Rectal smooth muscle tissue (tissue), 1 donor: ENCODE measurements at regions not wholly inside any gene's neighbourhood (a gene's known extent, or its start where the extent isn't known, plus 50 kb on each side); places are given as distances from the start of the nearest gene placed in this dataset.
"Not testable (repeated sequence)": the region's sequence is repeated elsewhere in the genome, so short reads cannot be mapped to it uniquely, and the experiment has no call there.

ENCODE experiments used
- H3K27ac ChIP-seq: one replicate; pipeline ENCODE4 v1.7.0; 2013; ENCODE audit warnings: low read depth, low read length, inconsistent platforms
- H3K27me3 ChIP-seq: one replicate; pipeline ENCODE4 v1.7.0; 2013; ENCODE audit warnings: low read length; ENCODE audit not compliant: control insufficient read depth, insufficient read depth
- H3K36me3 ChIP-seq: one replicate; pipeline ENCODE4 v1.7.0; 2013; ENCODE audit warnings: low read length; ENCODE audit not compliant: control insufficient read depth, insufficient read depth
- H3K4me1 ChIP-seq: one replicate; pipeline ENCODE4 v1.7.0; 2013; ENCODE audit warnings: low read length; ENCODE audit not compliant: control insufficient read depth, insufficient read depth
- H3K4me3 ChIP-seq: one replicate; pipeline ENCODE4 v1.7.0; 2013; ENCODE audit warnings: low read length
- H3K9ac ChIP-seq: one replicate; pipeline ENCODE4 v1.7.0; 2013; ENCODE audit warnings: low read length

GRCh38 chr5:14996997-14997396 lies 125.4 kb upstream of the ANKH start:
- no peaks in the 10 kb centered on the region for H3K4me1 ChIP-seq
- H3K36me3 ChIP-seq: no peaks in the 10 kb centered on the region
- H3K9ac ChIP-seq: no peak overlapping the region
- no peaks in the 10 kb centered on the region for H3K27me3 ChIP-seq
- no peak overlapping the region for H3K4me3 ChIP-seq
- H3K27ac ChIP-seq: no peak overlapping the region

DNA sequence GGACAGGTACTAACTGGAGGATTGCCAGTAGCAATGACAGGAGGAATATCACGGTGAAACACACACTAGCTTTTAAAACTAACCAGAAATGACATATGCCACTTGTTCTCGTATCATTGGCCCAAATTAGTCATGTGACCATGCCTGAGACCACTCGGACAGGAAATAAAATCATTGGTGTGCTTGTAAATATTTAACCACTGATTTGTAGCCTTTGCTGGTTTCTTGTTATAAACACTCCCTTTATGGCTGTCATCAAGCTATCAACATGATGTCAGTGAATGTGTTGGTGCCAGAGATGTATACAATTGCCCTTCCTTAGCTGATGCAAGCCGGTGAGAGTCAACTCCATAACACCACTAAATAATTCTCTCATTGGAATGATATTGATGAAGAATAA lies 123.7 kb upstream of the ANKH start:
- no peak overlapping the region for H3K27ac ChIP-seq
- H3K4me3 ChIP-seq: no peak overlapping the region
- H3K27me3 ChIP-seq: no peaks in the 10 kb centered on the region
- H3K9ac ChIP-seq: no peak overlapping the region
- H3K36me3 ChIP-seq: no peaks in the 10 kb centered on the region
- no peaks in the 10 kb centered on the region for H3K4me1 ChIP-seq

GRCh38 chr5:14993459-14994133 lies 122.0 kb upstream of the ANKH start:
- not testable (repeated sequence) for H3K4me1 ChIP-seq, H3K36me3 ChIP-seq, H3K27me3 ChIP-seq, H3K9ac ChIP-seq, H3K4me3 ChIP-seq, H3K27ac ChIP-seq

DNA sequence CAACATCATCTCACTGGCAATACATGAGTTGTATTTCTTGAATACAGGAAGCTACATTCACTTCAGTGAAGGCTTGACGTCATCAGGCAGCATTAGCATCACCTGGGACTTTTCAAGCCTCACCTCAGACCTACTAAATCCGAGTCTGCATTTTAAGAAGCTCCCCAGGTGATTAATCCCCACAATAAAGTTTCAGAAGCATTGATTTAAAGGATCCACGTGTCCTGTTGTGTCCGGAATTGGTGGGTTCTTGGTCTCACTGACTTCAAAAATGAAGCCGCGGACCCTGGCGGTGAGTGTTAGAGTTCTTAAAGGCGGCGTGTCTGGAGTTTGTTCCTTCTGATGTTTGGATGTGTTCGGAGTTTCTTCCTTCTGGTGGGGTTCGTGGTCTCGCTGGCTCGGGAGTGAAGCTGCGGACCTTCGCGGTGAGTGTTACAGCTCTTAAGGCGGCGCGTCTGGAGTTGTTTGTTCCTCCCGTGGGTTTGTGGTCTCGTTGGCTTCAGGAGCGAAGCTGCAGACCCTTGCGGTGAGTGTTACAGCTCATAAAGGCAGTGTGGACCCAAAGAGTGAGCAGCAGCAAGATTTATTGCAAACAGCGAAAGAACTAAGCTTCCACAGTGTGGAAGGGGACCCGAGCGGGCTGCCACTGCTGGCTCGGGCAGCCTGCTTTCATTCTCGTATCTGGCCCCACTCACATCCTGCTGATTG lies 121.3 kb upstream of the ANKH start:
- not testable (repeated sequence) for H3K36me3 ChIP-seq, H3K9ac ChIP-seq, H3K4me1 ChIP-seq, H3K27ac ChIP-seq, H3K27me3 ChIP-seq
- peak overlapping the region; percentile 46 for H3K4me3 ChIP-seq

DNA sequence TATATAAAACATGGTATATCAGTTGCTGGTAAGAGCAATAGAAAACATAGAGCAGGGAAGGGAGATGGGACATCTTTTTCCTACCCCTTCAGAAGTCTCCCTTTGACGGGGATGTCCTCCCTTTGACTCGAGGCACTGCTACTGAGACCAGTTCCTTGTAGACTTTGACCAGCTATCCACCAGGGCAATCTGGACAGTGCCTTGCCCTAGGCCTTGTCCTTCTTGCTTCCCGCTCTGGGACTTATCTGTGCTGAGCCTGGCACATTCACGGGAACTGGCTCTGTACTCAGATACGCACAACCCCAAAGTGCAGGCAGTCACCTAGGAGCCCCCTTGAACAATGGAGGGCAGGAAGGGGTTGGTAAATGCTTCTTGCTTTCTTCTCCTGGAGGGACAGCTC lies 116.6 kb upstream of the ANKH start:
- Histone ChIP-seq H3K4me1 (no peaks in the 10 kb centered on the region), H3K4me3 (no peak overlapping the region), H3K9ac (no peak overlapping the region), H3K27me3 (no peaks in the 10 kb centered on the region), H3K27ac (no peak overlapping the region), H3K36me3 (no peaks in the 10 kb centered on the region)

- H3K9ac ChIP-seq: no peak overlapping the region
- H3K36me3 ChIP-seq: no peaks in the 10 kb centered on the region
- no peak overlapping the region for H3K27ac ChIP-seq
- no peaks in the 10 kb centered on the region for H3K4me1 ChIP-seq
- no peak overlapping the region for H3K4me3 ChIP-seq
- no peaks in the 10 kb centered on the region for H3K27me3 ChIP-seq
Observed at GRCh38 chr5:14986413-14986812, 114.8 kb upstream of the ANKH start.

- no peak overlapping the region for H3K4me3 ChIP-seq
- no peaks in the 10 kb centered on the region for H3K4me1 ChIP-seq
- H3K27ac ChIP-seq: no peak overlapping the region
- H3K9ac ChIP-seq: no peak overlapping the region
- H3K27me3 ChIP-seq: no peaks in the 10 kb centered on the region
- H3K36me3 ChIP-seq: no peaks in the 10 kb centered on the region
Observed at GRCh38 chr5:14983666-14984441, 112.3 kb upstream of the ANKH start.

DNA sequence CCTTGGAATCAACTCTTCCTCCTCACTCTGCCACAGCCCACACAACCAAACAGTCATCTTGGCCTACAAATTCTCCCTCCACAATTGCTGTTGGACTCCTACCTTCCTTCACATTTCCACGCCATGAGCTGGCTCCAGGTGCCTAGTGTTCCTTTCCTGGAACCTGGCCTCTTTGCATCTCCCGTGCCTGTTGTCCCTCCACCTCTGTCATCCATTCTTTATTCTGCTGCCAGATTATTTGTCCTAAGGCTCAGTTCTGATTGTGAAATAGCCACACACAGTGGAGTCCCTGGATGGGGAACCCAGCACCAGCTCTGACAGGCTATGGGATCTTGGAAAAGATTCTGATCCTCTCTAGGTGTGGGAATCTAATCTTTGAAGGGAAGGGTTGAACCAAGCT lies 109.1 kb upstream of the ANKH start:
- no peaks in the 10 kb centered on the region for H3K27me3 ChIP-seq
- H3K4me3 ChIP-seq: no peak overlapping the region
- no peak overlapping the region for H3K27ac ChIP-seq
- H3K4me1 ChIP-seq: no peaks in the 10 kb centered on the region
- no peaks in the 10 kb centered on the region for H3K36me3 ChIP-seq
- H3K9ac ChIP-seq: no peak overlapping the region

DNA sequence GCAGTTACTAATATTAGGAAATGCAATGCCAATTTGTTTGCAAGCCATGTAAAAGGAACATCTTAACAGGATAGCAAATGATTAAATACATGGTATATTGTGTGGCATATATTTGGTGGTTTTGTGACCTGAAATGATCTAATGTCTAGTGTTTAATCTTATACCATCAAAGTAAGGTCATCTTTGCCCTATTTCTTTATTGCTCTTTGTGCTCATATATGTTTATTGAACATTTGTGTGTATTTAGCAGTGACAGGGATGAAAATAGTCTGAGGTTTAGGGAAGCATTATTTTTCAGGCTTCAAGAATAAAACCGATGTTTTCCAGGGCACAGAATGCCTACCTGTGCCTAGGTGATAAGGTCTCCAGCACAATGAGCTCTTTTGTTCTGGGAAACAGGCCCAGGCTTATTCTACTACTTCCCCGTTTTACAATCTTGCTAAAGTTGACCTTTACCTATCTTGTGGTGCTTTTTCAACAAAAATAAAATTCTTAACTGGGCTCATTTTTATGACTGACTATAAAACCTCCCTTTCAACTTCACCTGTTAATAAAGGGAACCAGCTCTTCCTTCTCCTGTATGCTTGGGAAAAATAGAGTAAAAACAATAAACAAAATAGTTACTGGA lies 105.6 kb upstream of the ANKH start:
- Histone ChIP-seq H3K27ac (no peak overlapping the region), H3K4me3 (no peak overlapping the region), H3K36me3 (no peaks in the 10 kb centered on the region), H3K27me3 (no peaks in the 10 kb centered on the region), H3K4me1 (no peaks in the 10 kb centered on the region), H3K9ac (no peak overlapping the region)

DNA sequence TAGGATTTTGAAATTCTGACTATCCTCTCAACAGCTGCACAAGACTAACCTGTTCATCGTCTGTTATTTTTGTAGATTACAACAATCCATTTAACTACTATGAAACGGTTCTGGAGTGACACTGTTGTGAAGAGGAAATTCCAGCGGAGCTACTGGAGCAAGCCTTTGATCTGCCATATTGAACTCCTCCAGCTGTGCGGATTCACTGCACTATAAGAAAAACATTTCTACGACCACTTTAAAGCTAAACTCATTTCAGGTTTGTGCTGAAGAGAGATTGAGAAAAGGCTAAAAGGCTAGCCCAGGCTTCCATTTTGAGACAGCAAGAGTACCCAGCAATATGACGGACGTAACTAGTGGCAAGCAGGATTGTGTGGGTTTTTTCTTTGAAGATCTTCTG lies 104.9 kb upstream of the ANKH start:
- H3K4me3 ChIP-seq: no peak overlapping the region
- no peak overlapping the region for H3K27ac ChIP-seq
- no peaks in the 10 kb centered on the region for H3K27me3 ChIP-seq
- no peak overlapping the region for H3K9ac ChIP-seq
- H3K36me3 ChIP-seq: no peaks in the 10 kb centered on the region
- no peaks in the 10 kb centered on the region for H3K4me1 ChIP-seq

GRCh38 chr5:14971873-14972272 lies 100.3 kb upstream of the ANKH start:
- Histone ChIP-seq H3K27me3 (no peaks in the 10 kb centered on the region), H3K9ac (no peak overlapping the region), H3K27ac (no peak overlapping the region), H3K4me1 (no peaks in the 10 kb centered on the region), H3K4me3 (no peak overlapping the region), H3K36me3 (no peaks in the 10 kb centered on the region)

- H3K36me3 ChIP-seq: no peaks in the 10 kb centered on the region
- no peaks in the 10 kb centered on the region for H3K4me1 ChIP-seq
- no peak overlapping the region for H3K4me3 ChIP-seq
- no peak overlapping the region for H3K9ac ChIP-seq
- H3K27ac ChIP-seq: no peak overlapping the region
- H3K27me3 ChIP-seq: no peaks in the 10 kb centered on the region
Observed at GRCh38 chr5:14968796-14969195, 97.2 kb upstream of the ANKH start.
